Prostate gland (tissue), 2 donors: ENCODE measurements at regions not wholly inside any gene's neighbourhood (a gene's known extent, or its start where the extent isn't known, plus 50 kb on each side); places are given as distances from the start of the nearest gene placed in this dataset.

Experiments used
- DNase-seq: peaks from one replicate; pipeline ENCODE4 v3.0.0-alpha.2; 2019; ENCODE audit warnings: low spot score
- H3K27ac ChIP-seq, 2 donors: fragments of 200-600 bp; sonication (generic); 2 replicates each; pipeline ENCODE4 v1.5.1; 2017 to 2019
- H3K27me3 ChIP-seq: fragments of 200-600 bp; sonication (generic); replicated peaks from 2 replicates; pipeline ENCODE4 v1.5.1; 2019; ENCODE audit not compliant: insufficient read depth
- H3K36me3 ChIP-seq, 2 donors: fragments of 200-600 bp; sonication (generic); 1 replicate in 1 of 2; 2 replicates in 1 of 2; pipeline versions ENCODE4 v1.5.1 to v1.8.1; 2017 to 2019
- H3K4me1 ChIP-seq: fragments of 200-600 bp; sonication (generic); replicated peaks from 2 replicates; pipeline ENCODE4 v1.5.1; 2019
- H3K4me3 ChIP-seq, 2 donors: fragments of 200-600 bp; sonication (generic); 2 replicates each; pipeline ENCODE4 v1.5.1; 2017 to 2019
- H3K9me3 ChIP-seq: fragments of 200-600 bp; sonication (generic); 2 replicates; pipeline ENCODE4 v1.5.1; 2017
- POLR2A ChIP-seq: fragments of 450-650 bp; IDR thresholded peaks from one replicate; pipeline ENCODE4 v1.6.1; 2016; ENCODE audit warnings: antibody characterized with exemption, mild to moderate bottlenecking
- POLR2AphosphoS5 ChIP-seq: sonication (generic); formaldehyde crosslinking; IDR thresholded peaks from one replicate; pipeline ENCODE4 v1.6.1; 2017; ENCODE audit warnings: antibody characterized with exemption
- WGBS: methylation state at CpG from one replicate; pipeline ENCODE4 v1.1.5; 2018; 5-methylcytosine and 5-hydroxymethylcytosine counted together
- intact Hi-C: fragments of 100-400 bp; cut with DNase I; formaldehyde crosslinking; loops from one replicate; pipeline ENCODE4 v1.14.2; 2022
- TF ChIP-seq, protein P1 (sequence below), 4 experiments: fragments of 200-600 bp in 2 of 4; fragments of 450-650 bp in 2 of 4; sonication (generic) in 2 of 4; IDR thresholded peaks; 1 replicate in 3 of 4; 2 replicates in 1 of 4; pipeline ENCODE4 v1.5.1; 2016 to 2019; ENCODE audit warnings: antibody characterized with exemption in 4 of 4, mild to moderate bottlenecking in 2 of 4, moderate library complexity in 2 of 4

- 82% methylated on average over 2 of the region's 2 CpGs for WGBS
- no peak overlapping the region for H3K4me3 ChIP-seq
- no peak overlapping the region for H3K27ac ChIP-seq
- TF ChIP-seq POLR2A (no peak), POLR2AphosphoS5 (no peak)
- TF ChIP-seq, protein P1, sequence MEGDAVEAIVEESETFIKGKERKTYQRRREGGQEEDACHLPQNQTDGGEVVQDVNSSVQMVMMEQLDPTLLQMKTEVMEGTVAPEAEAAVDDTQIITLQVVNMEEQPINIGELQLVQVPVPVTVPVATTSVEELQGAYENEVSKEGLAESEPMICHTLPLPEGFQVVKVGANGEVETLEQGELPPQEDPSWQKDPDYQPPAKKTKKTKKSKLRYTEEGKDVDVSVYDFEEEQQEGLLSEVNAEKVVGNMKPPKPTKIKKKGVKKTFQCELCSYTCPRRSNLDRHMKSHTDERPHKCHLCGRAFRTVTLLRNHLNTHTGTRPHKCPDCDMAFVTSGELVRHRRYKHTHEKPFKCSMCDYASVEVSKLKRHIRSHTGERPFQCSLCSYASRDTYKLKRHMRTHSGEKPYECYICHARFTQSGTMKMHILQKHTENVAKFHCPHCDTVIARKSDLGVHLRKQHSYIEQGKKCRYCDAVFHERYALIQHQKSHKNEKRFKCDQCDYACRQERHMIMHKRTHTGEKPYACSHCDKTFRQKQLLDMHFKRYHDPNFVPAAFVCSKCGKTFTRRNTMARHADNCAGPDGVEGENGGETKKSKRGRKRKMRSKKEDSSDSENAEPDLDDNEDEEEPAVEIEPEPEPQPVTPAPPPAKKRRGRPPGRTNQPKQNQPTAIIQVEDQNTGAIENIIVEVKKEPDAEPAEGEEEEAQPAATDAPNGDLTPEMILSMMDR (IDR thresholded peaks at IDR 0.05): no peak
- H3K9me3 ChIP-seq: no peaks in the 10 kb centered on the region
- H3K36me3 ChIP-seq: no peaks in the 10 kb centered on the region
- intact Hi-C loops: no loop called here
- no peak for DNase-seq
- H3K4me1 ChIP-seq: no peaks in the 10 kb centered on the region
- H3K27me3 ChIP-seq: no peaks in the 10 kb centered on the region
Observed at GRCh38 chr2:79210274-79210917, 50.8 kb upstream of the REG3A start.
